Suprapubic skin (tissue), 3 donors: ENCODE measurements at regions not wholly inside any gene's neighbourhood (a gene's known extent, or its start where the extent isn't known, plus 50 kb on each side); places are given as distances from the start of the nearest gene placed in this dataset.
"Not testable (repeated sequence)": the region's sequence is repeated elsewhere in the genome, so short reads cannot be mapped to it uniquely, and the experiment has no call there.

Experiments
- CTCF ChIP-seq, 2 donors: fragments of 200-600 bp in 1 of 2; fragments of 450-650 bp in 1 of 2; sonication (generic) in 1 of 2; IDR thresholded peaks; one replicate each; pipeline ENCODE4 v1.5.1; 2016 to 2019; ENCODE audit warnings: antibody characterized with exemption in 2 of 2, mild to moderate bottlenecking in 1 of 2, moderate library complexity in 1 of 2
- EP300 ChIP-seq: sonication (generic); formaldehyde crosslinking; IDR thresholded peaks from one replicate; pipeline ENCODE4 v1.6.1; 2017; ENCODE audit warnings: antibody characterized with exemption
- POLR2A ChIP-seq, 2 donors: fragments of 450-650 bp; IDR thresholded peaks; one replicate each; pipeline ENCODE4 v1.6.1; 2017; ENCODE audit warnings: antibody characterized with exemption in 2 of 2, mild to moderate bottlenecking in 2 of 2, moderate library complexity in 2 of 2

- not testable (repeated sequence) for TF ChIP-seq CTCF (IDR thresholded peaks at IDR 0.05); POLR2A (IDR thresholded peaks at IDR 0.05); EP300
Observed at GRCh38 chrX:40993395-40993794, 91.8 kb upstream of the USP9X start.
